SK-N-SH (cell line): ENCODE measurements at regions not wholly inside any gene's neighbourhood (a gene's known extent, or its start where the extent isn't known, plus 50 kb on each side); places are given as distances from the start of the nearest gene placed in this dataset.

Experiments used
- CTCF ChIA-PET: fragments of 300-600, 350-600 bp; formaldehyde crosslinking; extraction: SDS; loops from one replicate; lab custom pipeline; 2021; lab: Yijun Ruan, JAX
- POLR2A ChIA-PET: fragments of 350-600 bp; sonication (Branson Sonifier 250); formaldehyde crosslinking; extraction: SDS; loops from one replicate; lab custom pipeline; 2020; ENCODE audit warnings: antibody characterized with exemption, inconsistent platforms; lab: Yijun Ruan, JAX
- DNase-seq: peaks from one replicate; pipeline ENCODE4 v3.0.0; 2012
- H2AFZ ChIP-seq: fragments of 200-600 bp; sonication (generic); 2 replicates; pipeline ENCODE4 v1.8.1; 2016; ENCODE audit warnings: antibody characterized with exemption, mild to moderate bottlenecking, low read depth
- H3F3A ChIP-seq: fragments of 200-600 bp; sonication (generic); replicated peaks from 2 replicates; pipeline ENCODE3; 2016; ENCODE audit warnings: antibody characterized with exemption, mild to moderate bottlenecking; ENCODE audit not compliant: insufficient read depth
- H3K27ac ChIP-seq, 2 experiments: fragments of 200-500 bp in 1 of 2; fragments of 200-600 bp in 1 of 2; sonication (Bioruptor generic) in 1 of 2; sonication (generic), shearing (Covaris generic) in 1 of 2; 2 replicates each; pipeline versions ENCODE4 v1.5.1 to v1.6.1; 2014 to 2016; ENCODE audit warnings: low read depth in 2 of 2, inconsistent platforms in 1 of 2, low read length in 1 of 2, mild to moderate bottlenecking in 1 of 2, mixed read lengths in 1 of 2
- H3K27me3 ChIP-seq: fragments of 200-600 bp; sonication (generic), shearing (Covaris generic); 2 replicates; pipeline ENCODE4 v1.6.1; 2016; ENCODE audit warnings: mixed run types; ENCODE audit not compliant: insufficient read depth
- H3K36me3 ChIP-seq, 2 experiments: fragments of 200-500 bp in 1 of 2; fragments of 200-600 bp in 1 of 2; sonication (Bioruptor generic) in 1 of 2; sonication (generic) in 1 of 2; replicated peaks in 1 of 2; 2 replicates each; pipeline versions ENCODE3 to v1.5.1; 2014 to 2016; ENCODE audit warnings: low read length in 1 of 2, mild to moderate bottlenecking in 1 of 2; ENCODE audit not compliant: insufficient read depth in 2 of 2, control insufficient read depth in 1 of 2
- H3K4me1 ChIP-seq, 2 experiments: fragments of 200-500 bp in 1 of 2; fragments of 200-600 bp in 1 of 2; sonication (Bioruptor generic) in 1 of 2; sonication (generic), shearing (Covaris generic) in 1 of 2; 2 replicates each; pipeline versions ENCODE4 v1.5.1 to v1.6.1; 2014 to 2016; ENCODE audit warnings: low read depth in 1 of 2, low read length in 1 of 2, mixed run types in 1 of 2; ENCODE audit not compliant: insufficient read depth in 2 of 2, control insufficient read depth in 1 of 2
- H3K4me2 ChIP-seq: fragments of 200-600 bp; sonication (generic), shearing (Covaris generic); 2 replicates; pipeline ENCODE4 v1.6.1; 2017; ENCODE audit warnings: mixed run types
- H3K4me3 ChIP-seq, 2 experiments: fragments of 200-500 bp in 1 of 2; fragments of 200-600 bp in 1 of 2; sonication (Bioruptor generic) in 1 of 2; sonication (generic), shearing (Covaris generic) in 1 of 2; 2 replicates each; pipeline versions ENCODE4 v1.5.1 to v1.8.1; 2014 to 2016; ENCODE audit warnings: low read depth in 2 of 2, inconsistent platforms in 1 of 2, low read length in 1 of 2, mild to moderate bottlenecking in 1 of 2, mixed read lengths in 1 of 2, moderate library complexity in 1 of 2
- H3K79me2 ChIP-seq: fragments of 200-600 bp; sonication (generic); 2 replicates; pipeline ENCODE4 v1.8.1; 2017; ENCODE audit warnings: mild to moderate bottlenecking; ENCODE audit not compliant: insufficient read depth
- H3K9ac ChIP-seq: fragments of 200-600 bp; sonication (generic); 2 replicates; pipeline ENCODE4 v1.6.1; 2017; ENCODE audit warnings: mixed run types
- H3K9me2 ChIP-seq: fragments of 200-600 bp; sonication (generic); 2 replicates; pipeline ENCODE4 v1.6.1; 2017; ENCODE audit warnings: mixed run types
- H3K9me3 ChIP-seq: fragments of 200-600 bp; sonication (generic); 2 replicates; pipeline ENCODE4 v1.6.1; 2017; ENCODE audit warnings: mixed run types, mild to moderate bottlenecking, moderate library complexity
- H4K20me1 ChIP-seq: fragments of 200-600 bp; sonication (generic); 2 replicates; pipeline ENCODE4 v1.6.1; 2017; ENCODE audit warnings: mild to moderate bottlenecking, mixed run types; ENCODE audit not compliant: insufficient read depth
- ELF1 ChIP-seq: IDR thresholded peaks from 2 replicates; pipeline ENCODE4 v1.4.0; 2012
- EP300 ChIP-seq, 2 experiments: IDR thresholded peaks; 2 replicates each; pipeline versions ENCODE4 v1.4.0 to v1.6.1; 2012; ENCODE audit warnings: borderline replicate concordance in 1 of 2, low read depth in 1 of 2, low read length in 1 of 2
- FOXJ3 ChIP-seq: sonication (generic); formaldehyde crosslinking; IDR thresholded peaks from 2 replicates; pipeline ENCODE4 v1.5.1; 2020; ENCODE audit warnings: mild to moderate bottlenecking, missing genetic modification reagents
- JUND ChIP-seq: IDR thresholded peaks from 2 replicates; pipeline ENCODE4 v1.4.0; 2012
- MEF2A ChIP-seq: IDR thresholded peaks from 2 replicates; pipeline ENCODE4 v1.4.0; 2012; ENCODE audit warnings: low read depth, borderline replicate concordance
- POLR2AphosphoS5 ChIP-seq: IDR thresholded peaks from 2 replicates; pipeline ENCODE4 v1.6.1; 2012; ENCODE audit warnings: low read depth, low read length
- RAD21 ChIP-seq: IDR thresholded peaks from 2 replicates; pipeline ENCODE4 v1.6.1; 2012; ENCODE audit warnings: mild to moderate bottlenecking, low read length
- RCOR1 ChIP-seq: fragments of 150-350 bp; IDR thresholded peaks from 2 replicates; pipeline ENCODE4 v1.6.1; 2017; ENCODE audit warnings: antibody characterized with exemption, low read length
- SIN3A ChIP-seq: IDR thresholded peaks from 2 replicates; pipeline ENCODE4 v1.6.1; 2012; ENCODE audit warnings: low read depth, mild to moderate bottlenecking, low read length, moderate library complexity, borderline replicate concordance
- SMC3 ChIP-seq: IDR thresholded peaks from 2 replicates; pipeline ENCODE4 v1.6.1; 2012; ENCODE audit warnings: low read depth, low read length, improper control_type of control experiment
- YY1 ChIP-seq: IDR thresholded peaks from 2 replicates; pipeline ENCODE4 v1.4.0; 2012; ENCODE audit warnings: low read depth, mild to moderate bottlenecking
- WGBS: methylation state at CpG from one replicate; pipeline ENCODE4 v1.1.6; 2017; ENCODE audit warnings: low lambda C conversion rate; 5-methylcytosine and 5-hydroxymethylcytosine counted together
- TF ChIP-seq, protein P1 (sequence below): IDR thresholded peaks from 2 replicates; pipeline ENCODE4 v1.6.1; 2012; ENCODE audit warnings: mild to moderate bottlenecking, low read depth, low read length, moderate library complexity
- TF ChIP-seq, protein P2 (sequence below): IDR thresholded peaks from 2 replicates; pipeline ENCODE4 v1.4.0; 2012; ENCODE audit warnings: low read depth, borderline replicate concordance

DNA sequence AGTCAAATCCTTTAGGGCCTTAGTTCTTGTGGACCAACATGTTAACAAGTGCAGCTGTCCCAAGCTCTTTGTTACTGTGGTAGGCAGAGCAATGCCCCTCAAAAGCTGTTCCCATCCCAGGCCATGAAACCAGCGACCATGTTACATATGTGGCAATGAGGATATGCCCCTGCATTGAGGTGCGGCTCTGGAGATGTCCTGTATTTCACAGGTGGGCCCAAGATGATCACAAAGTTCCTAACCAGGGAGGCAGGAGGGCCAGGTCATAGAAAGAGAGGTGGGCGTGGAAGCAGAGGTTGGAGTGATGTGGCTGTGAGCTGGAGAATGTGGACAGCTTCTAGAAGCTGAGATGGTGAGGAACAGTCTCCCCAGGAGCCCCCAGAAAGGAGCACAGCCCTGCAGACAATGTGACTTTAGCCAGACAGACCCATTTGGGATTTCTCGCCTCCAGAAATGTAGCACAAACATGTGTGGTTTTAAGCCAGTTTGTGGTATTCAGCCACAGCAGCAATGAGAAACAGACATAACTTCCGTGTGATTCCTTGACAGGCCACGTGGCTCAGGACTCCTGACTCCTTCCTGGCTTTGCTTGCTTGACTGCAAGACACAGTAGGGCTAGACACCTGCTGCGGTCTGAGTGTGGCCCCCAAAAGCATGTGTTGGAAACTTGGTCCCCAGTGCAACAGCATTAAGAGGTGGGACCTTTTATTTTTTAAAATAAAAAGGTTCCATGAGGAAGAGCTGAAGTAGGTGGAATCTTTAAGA lies 778.3 kb downstream of the KCNJ18 start:
- POLR2A ChIA-PET, result no interaction called here
- H3K9me2 ChIP-seq, result no peaks in the 10 kb centered on the region
- no peak for TF ChIP-seq YY1
- TF ChIP-seq, protein P1, sequence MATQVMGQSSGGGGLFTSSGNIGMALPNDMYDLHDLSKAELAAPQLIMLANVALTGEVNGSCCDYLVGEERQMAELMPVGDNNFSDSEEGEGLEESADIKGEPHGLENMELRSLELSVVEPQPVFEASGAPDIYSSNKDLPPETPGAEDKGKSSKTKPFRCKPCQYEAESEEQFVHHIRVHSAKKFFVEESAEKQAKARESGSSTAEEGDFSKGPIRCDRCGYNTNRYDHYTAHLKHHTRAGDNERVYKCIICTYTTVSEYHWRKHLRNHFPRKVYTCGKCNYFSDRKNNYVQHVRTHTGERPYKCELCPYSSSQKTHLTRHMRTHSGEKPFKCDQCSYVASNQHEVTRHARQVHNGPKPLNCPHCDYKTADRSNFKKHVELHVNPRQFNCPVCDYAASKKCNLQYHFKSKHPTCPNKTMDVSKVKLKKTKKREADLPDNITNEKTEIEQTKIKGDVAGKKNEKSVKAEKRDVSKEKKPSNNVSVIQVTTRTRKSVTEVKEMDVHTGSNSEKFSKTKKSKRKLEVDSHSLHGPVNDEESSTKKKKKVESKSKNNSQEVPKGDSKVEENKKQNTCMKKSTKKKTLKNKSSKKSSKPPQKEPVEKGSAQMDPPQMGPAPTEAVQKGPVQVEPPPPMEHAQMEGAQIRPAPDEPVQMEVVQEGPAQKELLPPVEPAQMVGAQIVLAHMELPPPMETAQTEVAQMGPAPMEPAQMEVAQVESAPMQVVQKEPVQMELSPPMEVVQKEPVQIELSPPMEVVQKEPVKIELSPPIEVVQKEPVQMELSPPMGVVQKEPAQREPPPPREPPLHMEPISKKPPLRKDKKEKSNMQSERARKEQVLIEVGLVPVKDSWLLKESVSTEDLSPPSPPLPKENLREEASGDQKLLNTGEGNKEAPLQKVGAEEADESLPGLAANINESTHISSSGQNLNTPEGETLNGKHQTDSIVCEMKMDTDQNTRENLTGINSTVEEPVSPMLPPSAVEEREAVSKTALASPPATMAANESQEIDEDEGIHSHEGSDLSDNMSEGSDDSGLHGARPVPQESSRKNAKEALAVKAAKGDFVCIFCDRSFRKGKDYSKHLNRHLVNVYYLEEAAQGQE, result no peak
- TF ChIP-seq JUND, result no peak
- TF ChIP-seq EP300 (IDR thresholded peaks at IDR 0.05; ENCODE audit: borderline replicate concordance in 1 of 2, low read depth in 1 of 2, low read length in 1 of 2), result no peak
- no peak for TF ChIP-seq POLR2AphosphoS5
- TF ChIP-seq, protein P2, sequence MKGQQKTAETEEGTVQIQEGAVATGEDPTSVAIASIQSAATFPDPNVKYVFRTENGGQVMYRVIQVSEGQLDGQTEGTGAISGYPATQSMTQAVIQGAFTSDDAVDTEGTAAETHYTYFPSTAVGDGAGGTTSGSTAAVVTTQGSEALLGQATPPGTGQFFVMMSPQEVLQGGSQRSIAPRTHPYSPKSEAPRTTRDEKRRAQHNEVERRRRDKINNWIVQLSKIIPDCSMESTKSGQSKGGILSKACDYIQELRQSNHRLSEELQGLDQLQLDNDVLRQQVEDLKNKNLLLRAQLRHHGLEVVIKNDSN, result no peak
- no peak for TF ChIP-seq SIN3A
- TF ChIP-seq MEF2A, result no peak
- TF ChIP-seq RCOR1, result no peak
- H4K20me1 ChIP-seq, result no peaks in the 10 kb centered on the region
- H2AFZ ChIP-seq, result no peak overlapping the region
- no peaks in the 10 kb centered on the region for H3K9me3 ChIP-seq
- no peak overlapping the region for H3K4me2 ChIP-seq
- 2% methylated on average over 6 of the region's 7 CpGs for WGBS
- H3K4me1 ChIP-seq, result no peaks in the 10 kb centered on the region
- no peak overlapping the region for H3K9ac ChIP-seq
- H3K79me2 ChIP-seq, result no peaks in the 10 kb centered on the region
- H3K36me3 ChIP-seq, result no peaks in the 10 kb centered on the region
- no peaks in the 10 kb centered on the region for H3F3A ChIP-seq
- CTCF ChIA-PET, result no interaction called here
- peaks cover 6% of the 10 kb centered on the region for H3K27me3 ChIP-seq
- no peak for DNase-seq
- no peak overlapping the region for H3K27ac ChIP-seq
- no peak overlapping the region for H3K4me3 ChIP-seq

DNA sequence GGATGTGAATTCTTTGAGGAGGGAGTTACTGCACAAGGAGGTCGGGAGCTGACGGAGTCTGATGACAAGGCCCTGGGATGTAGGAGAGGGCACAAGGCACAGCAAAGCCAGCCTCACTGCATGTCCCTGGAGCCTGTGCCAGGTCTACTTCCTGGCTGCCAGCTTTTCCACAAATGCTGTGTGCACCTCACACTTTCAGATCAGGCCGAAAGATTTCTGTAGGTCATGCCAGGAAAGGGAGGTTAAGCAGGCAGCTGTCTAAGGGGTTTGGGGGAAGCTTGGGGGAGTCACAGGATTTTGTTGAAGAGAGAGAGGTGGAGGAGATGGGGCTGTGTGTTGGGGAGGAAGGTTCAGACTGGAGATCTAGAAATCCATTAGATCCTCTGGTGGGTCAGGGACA lies 792.5 kb downstream of the KCNJ18 start:
- WGBS, result 2% methylated on average over 3 of the region's 3 CpGs
- no peak overlapping the region for H3K9ac ChIP-seq
- no peak overlapping the region for H3K4me2 ChIP-seq
- no peaks in the 10 kb centered on the region for H3K4me1 ChIP-seq
- H3K27ac ChIP-seq, result no peak overlapping the region
- no peaks in the 10 kb centered on the region for H3F3A ChIP-seq
- H4K20me1 ChIP-seq, result no peaks in the 10 kb centered on the region
- no peak for DNase-seq
- CTCF ChIA-PET, result interaction anchor here (1.3 kb wide), 1 partner anchor 219 kb away, joined by 3 read pairs; no protein-coding TSS in a partner anchor
- H3K4me3 ChIP-seq, result no peak overlapping the region
- H3K27me3 ChIP-seq, result no peaks in the 10 kb centered on the region
- H3K36me3 ChIP-seq, result no peaks in the 10 kb centered on the region
- no peaks in the 10 kb centered on the region for H3K9me2 ChIP-seq
- H2AFZ ChIP-seq, result no peak overlapping the region
- POLR2A ChIA-PET, result no interaction called here
- no peaks in the 10 kb centered on the region for H3K9me3 ChIP-seq
- no peaks in the 10 kb centered on the region for H3K79me2 ChIP-seq
- TF ChIP-seq FOXJ3 (CRISPR knock-in tag) (no peak), JUND (no peak), RAD21 (no peak), SMC3 (no peak), ELF1 (no peak)
